OCI-LY1 (cell line): ENCODE measurements at regions not wholly inside any gene's neighbourhood (a gene's known extent, or its start where the extent isn't known, plus 50 kb on each side); places are given as distances from the start of the nearest gene placed in this dataset.

Experiments
- EZH2 ChIP-seq: fragments of 200-600 bp; sonication (generic), shearing (Covaris generic); IDR thresholded peaks from 2 replicates; pipeline ENCODE4 v1.8.0; 2017; ENCODE audit warnings: borderline replicate concordance, mixed run types, mild to moderate bottlenecking, antibody characterized with exemption, low read length, moderate library complexity, mixed read lengths
- TF ChIP-seq, protein P1 (sequence below): fragments of 200-600 bp; sonication (generic), shearing (Covaris generic); IDR thresholded peaks from 2 replicates; pipeline ENCODE4 v1.5.1; 2017; ENCODE audit warnings: mild to moderate bottlenecking, antibody characterized with exemption, low read length, moderate library complexity, mixed read lengths

DNA sequence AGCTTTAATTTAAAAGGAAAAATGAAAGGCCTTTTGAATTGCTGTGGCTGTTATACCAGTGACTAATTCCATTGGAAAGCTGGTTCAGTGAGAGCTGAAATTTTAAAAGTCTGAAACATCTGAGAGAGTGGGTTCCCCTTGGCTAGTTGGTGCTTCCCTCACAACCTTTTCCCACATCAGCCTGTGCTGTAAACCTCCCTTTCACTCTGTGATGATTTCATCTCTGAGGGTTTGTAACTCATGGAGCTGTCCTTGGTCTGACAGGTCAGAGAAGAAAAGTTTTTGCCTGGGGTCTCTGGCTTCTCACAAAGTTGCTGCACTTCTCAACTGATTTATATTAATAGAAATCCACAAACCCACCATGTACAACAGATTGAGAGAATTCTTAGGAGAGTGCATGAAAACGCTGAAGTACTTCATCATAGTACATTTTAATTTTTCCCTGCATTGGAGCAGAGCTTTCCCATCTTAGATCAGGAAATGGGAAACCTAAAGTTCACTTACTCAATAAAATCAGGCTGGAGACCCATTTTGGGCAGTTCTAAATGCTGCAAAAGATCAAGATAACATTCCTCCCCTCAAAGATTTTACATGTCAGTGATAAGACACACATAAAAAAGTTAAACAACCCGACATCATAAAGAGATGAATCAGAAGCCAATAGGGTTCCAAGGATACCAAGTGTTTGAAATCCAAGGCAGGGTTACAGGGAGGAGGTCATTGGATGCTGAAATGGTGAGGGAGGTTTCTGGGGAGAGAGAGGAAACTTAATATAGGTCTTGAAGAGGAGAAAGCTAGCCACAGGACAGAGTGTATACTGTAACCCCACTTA lies 157.0 kb upstream of the MKLN1 start:
- TF ChIP-seq, protein P1, sequence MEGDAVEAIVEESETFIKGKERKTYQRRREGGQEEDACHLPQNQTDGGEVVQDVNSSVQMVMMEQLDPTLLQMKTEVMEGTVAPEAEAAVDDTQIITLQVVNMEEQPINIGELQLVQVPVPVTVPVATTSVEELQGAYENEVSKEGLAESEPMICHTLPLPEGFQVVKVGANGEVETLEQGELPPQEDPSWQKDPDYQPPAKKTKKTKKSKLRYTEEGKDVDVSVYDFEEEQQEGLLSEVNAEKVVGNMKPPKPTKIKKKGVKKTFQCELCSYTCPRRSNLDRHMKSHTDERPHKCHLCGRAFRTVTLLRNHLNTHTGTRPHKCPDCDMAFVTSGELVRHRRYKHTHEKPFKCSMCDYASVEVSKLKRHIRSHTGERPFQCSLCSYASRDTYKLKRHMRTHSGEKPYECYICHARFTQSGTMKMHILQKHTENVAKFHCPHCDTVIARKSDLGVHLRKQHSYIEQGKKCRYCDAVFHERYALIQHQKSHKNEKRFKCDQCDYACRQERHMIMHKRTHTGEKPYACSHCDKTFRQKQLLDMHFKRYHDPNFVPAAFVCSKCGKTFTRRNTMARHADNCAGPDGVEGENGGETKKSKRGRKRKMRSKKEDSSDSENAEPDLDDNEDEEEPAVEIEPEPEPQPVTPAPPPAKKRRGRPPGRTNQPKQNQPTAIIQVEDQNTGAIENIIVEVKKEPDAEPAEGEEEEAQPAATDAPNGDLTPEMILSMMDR, result no peak
- no peak for TF ChIP-seq EZH2
